Lung (tissue), 11 donors: ENCODE measurements at regions not wholly inside any gene's neighbourhood (a gene's known extent, or its start where the extent isn't known, plus 50 kb on each side); places are given as distances from the start of the nearest gene placed in this dataset.

ENCODE experiments used
- ATAC-seq: fragments of 200-7000 bp; cut with Tn5 transposase; one replicate; pipeline ENCODE4 v1.9.1; 2020; ENCODE audit warnings: moderate number of reproducible peaks; ENCODE audit not compliant: insufficient read depth, low FRiP score
- DNase-seq, 3 donors: peaks; one replicate each; pipeline ENCODE4 v3.0.0-alpha.2; 2013 to 2017
- H3K27ac ChIP-seq, 2 donors: one replicate each; pipeline ENCODE4 v1.5.1; 2013; ENCODE audit warnings: mild to moderate bottlenecking in 2 of 2, moderate library complexity in 2 of 2, control low read depth in 1 of 2, inconsistent platforms in 1 of 2, low read depth in 1 of 2, low read length in 1 of 2
- H3K27me3 ChIP-seq, 3 donors: one replicate each; pipeline ENCODE4 v1.5.1; 2013; ENCODE audit warnings: low read length in 2 of 3; ENCODE audit not compliant: control insufficient read depth in 3 of 3, insufficient read depth in 3 of 3
- H3K36me3 ChIP-seq, 4 donors: one replicate each; pipeline ENCODE4 v1.5.1; 2013; ENCODE audit warnings: low read length in 4 of 4, mild to moderate bottlenecking in 1 of 4, moderate library complexity in 1 of 4; ENCODE audit not compliant: control insufficient read depth in 4 of 4, insufficient read depth in 4 of 4
- H3K4me1 ChIP-seq, 5 donors: one replicate each; pipeline ENCODE4 v1.5.1; 2013; ENCODE audit warnings: low read length in 5 of 5, mild to moderate bottlenecking in 2 of 5, moderate library complexity in 1 of 5; ENCODE audit not compliant: control insufficient read depth in 5 of 5, insufficient read depth in 5 of 5
- H3K4me3 ChIP-seq: one replicate; pipeline ENCODE4 v1.5.1; 2013; ENCODE audit warnings: mild to moderate bottlenecking, control low read depth, moderate library complexity
- H3K9ac ChIP-seq, 2 donors: one replicate each; pipeline ENCODE4 v1.5.1; 2013; ENCODE audit warnings: low read length in 2 of 2, control low read depth in 1 of 2; ENCODE audit not compliant: insufficient read depth in 1 of 2
- H3K9me3 ChIP-seq, 4 donors: one replicate each; pipeline ENCODE4 v1.5.1; 2013; ENCODE audit warnings: low read length in 3 of 4, mild to moderate bottlenecking in 1 of 4, moderate library complexity in 1 of 4; ENCODE audit not compliant: control insufficient read depth in 4 of 4, insufficient read depth in 3 of 4
- WGBS, 2 donors: extraction: QIAGEN DNeasy Blood & Tissue Kit; methylation state at CpG; one replicate each; pipeline ENCODE4 v1.1.7; 2013; 5-methylcytosine and 5-hydroxymethylcytosine counted together
- TF ChIP-seq, protein P1 (sequence below): IDR thresholded peaks from 2 replicates; pipeline ENCODE4 v1.5.1; 2012; ENCODE audit warnings: mild to moderate bottlenecking; ENCODE audit errors: control extremely low read depth, extremely low read depth
- donor health status: control.
- donor health status: control.
- donor health status: Bipolar disorder and iron deficiency.
- donor health status: healthy.
- donor health status: DM: yes; HTN: yes; CAD: no.

DNA sequence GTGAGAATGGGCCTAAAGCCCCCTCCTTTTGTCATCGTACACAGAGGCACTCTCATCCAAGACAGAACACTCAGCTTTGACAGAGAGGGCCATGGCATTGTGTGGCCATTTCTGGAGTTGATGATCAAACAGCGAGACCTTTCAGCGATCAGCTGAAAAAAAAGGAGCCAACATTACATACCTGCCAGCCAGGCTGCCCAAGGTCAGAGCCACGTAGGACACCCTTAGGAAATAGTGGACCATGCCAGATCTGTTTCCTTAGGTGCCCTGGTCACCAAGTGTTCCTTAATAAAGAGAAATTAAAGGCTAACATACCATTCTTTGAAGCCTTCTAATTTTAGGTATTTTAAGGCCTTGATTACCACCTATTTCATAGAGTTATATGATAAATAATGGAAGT lies 105.5 kb upstream of the PRLR start:
- Histone ChIP-seq H3K9me3 (no peaks in the 10 kb centered on the region), H3K27ac (no peak overlapping the region), H3K4me3 (no peak overlapping the region), H3K4me1 (no peaks in the 10 kb centered on the region), H3K27me3 (no peaks in the 10 kb centered on the region), H3K36me3 (no peaks in the 10 kb centered on the region), H3K9ac (no peak overlapping the region)
- ATAC-seq (no peak), DNase-seq (no peak)
- WGBS, 2 donors = 85 to 91% methylated on average over 4 of the region's 4 CpGs
- TF ChIP-seq, protein P1, sequence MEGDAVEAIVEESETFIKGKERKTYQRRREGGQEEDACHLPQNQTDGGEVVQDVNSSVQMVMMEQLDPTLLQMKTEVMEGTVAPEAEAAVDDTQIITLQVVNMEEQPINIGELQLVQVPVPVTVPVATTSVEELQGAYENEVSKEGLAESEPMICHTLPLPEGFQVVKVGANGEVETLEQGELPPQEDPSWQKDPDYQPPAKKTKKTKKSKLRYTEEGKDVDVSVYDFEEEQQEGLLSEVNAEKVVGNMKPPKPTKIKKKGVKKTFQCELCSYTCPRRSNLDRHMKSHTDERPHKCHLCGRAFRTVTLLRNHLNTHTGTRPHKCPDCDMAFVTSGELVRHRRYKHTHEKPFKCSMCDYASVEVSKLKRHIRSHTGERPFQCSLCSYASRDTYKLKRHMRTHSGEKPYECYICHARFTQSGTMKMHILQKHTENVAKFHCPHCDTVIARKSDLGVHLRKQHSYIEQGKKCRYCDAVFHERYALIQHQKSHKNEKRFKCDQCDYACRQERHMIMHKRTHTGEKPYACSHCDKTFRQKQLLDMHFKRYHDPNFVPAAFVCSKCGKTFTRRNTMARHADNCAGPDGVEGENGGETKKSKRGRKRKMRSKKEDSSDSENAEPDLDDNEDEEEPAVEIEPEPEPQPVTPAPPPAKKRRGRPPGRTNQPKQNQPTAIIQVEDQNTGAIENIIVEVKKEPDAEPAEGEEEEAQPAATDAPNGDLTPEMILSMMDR = no peak

DNA sequence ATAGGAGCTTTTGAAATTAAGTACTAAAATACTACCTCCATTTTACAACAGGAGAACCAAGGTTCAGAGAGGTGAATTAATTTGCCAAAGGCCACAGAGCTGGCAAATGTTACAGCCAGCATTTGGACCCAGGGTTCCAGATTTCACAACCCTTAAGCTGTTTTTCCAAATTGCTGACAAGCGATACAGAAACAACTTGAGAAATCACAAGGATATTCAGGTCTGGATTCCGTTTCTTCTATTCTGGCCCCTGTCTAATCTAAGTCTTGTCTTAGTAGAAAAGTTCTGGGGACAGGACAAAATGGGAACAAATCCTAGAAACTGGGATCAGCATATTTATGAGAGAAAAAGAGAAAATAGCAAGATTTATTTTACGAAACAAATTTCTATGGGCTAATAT lies 103.1 kb upstream of the PRLR start:
- Histone ChIP-seq H3K9ac (no peak overlapping the region), H3K4me3 (no peak overlapping the region), H3K36me3 (no peaks in the 10 kb centered on the region), H3K9me3 (no peaks in the 10 kb centered on the region), H3K27me3 (no peaks in the 10 kb centered on the region), H3K4me1 (no peaks in the 10 kb centered on the region), H3K27ac (no peak overlapping the region)
- 59 to 78% methylated on average over 3 of the region's 3 CpGs for WGBS, 2 donors
- DNase-seq = no peak
- ATAC-seq = no peak
- TF ChIP-seq, protein P1 = no peak

DNA sequence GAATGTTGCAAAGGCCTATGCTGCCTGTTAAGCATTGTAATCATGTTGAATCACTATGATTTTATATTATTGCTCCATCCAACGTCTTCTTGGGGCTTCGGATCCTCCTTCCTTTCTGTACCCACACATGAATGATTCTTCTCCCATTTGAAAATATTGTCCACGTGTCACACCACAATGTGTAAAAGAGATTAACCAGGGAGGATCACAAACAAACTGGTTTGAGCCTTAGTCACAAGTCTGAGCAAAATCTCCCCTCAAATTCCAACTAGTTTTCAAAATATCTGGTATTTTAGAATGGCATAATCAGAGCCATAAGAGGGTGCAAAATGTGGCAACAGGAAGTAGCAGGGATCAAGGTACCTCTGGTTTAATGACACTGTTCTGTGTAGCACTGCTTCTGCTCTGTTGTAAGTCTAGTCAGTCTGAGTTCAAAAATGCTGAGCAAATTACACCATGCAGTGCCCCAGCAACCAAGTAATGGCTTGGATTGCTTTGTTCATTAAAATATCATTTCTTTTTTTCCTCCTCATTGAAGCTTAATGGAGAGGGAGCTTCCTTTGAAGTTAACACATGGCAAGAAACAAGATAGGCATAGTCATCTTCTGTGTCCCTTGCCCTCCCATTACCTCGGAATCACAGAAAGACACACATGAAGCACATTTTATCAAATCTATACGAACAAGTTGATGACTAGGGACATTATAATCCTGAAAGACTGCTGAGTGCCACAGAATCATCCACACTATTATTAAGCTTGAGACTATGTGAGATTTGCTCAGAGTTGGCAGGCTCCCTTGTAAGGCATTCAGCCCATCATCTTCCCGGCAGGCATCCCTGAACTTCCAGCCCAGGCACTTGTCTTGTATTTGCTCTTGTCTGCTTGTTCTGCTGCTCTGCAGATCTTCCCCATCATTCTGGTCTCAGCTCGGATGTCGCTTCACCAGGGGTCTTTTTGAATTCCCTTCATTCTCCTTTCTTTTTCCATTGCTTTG lies 102.0 kb upstream of the PRLR start:
- Histone ChIP-seq H3K4me1 (no peaks in the 10 kb centered on the region), H3K36me3 (no peaks in the 10 kb centered on the region), H3K4me3 (no peak overlapping the region), H3K27me3 (no peaks in the 10 kb centered on the region), H3K27ac (no peak overlapping the region), H3K9ac (no peak overlapping the region), H3K9me3 (no peaks in the 10 kb centered on the region)
- 83% methylated on average over 8 of the region's 8 CpGs for WGBS, 2 donors
- DNase-seq = no peak
- TF ChIP-seq, protein P1 = no peak
- ATAC-seq = no peak

DNA sequence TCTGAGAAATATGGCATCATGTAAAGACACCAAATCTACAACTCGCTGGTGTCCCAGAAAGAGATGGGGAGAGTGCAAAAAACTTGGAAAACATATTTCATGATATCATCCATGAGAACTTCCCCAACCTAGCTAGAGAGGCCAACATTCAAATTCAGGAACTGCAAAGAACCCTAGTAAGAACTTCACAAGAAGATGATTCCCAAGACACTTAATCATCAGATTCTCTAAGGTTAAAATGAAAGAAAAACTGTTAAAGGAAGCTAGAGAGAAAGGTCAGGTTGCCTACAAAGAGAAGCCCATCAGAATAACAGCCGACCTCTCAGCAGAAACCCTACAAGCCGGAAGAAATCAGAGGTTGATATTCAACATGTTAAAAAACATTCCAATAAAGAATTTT lies 95.5 kb upstream of the PRLR start:
- H3K36me3 ChIP-seq = no peaks in the 10 kb centered on the region
- ATAC-seq = no peak
- H3K9ac ChIP-seq = no peak overlapping the region
- no peak for DNase-seq
- no peak overlapping the region for H3K4me3 ChIP-seq
- H3K27me3 ChIP-seq = no peaks in the 10 kb centered on the region
- peaks cover 0 to 2% (median 0%) of the 10 kb centered on the region in 4 donors for H3K9me3 ChIP-seq
- WGBS, 2 donors = 95% methylated on average over 3 of the region's 3 CpGs
- no peaks in the 10 kb centered on the region for H3K4me1 ChIP-seq
- TF ChIP-seq, protein P1 = no peak
- no peak overlapping the region for H3K27ac ChIP-seq
